ENCODE measurements at regions not wholly inside any gene's neighbourhood (a gene's known extent, or its start where the extent isn't known, plus 50 kb on each side); places are given as distances from the start of the nearest gene placed in this dataset.

DNA sequence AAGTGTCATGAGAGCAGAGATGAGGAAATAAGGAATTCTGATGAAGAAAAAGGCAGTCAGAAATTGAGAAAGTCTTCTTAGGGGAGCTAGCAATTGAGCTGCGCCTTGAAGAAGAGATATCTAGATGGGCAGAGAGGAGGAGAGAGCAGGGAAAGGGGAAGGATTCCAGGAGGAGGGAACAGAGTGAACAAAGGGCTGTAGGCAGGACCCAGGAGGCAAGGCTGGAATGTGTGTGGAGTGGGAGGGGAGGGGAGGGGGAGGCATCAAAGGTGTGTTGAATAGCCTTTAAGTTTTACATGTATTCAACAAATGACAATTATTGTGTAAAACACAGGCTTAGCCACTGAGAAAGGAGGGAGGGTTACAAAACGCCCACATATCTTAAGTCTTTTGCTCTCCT is 164.5 kb downstream of the TDRD15 start:
- no peak for DNase-seq

DNA sequence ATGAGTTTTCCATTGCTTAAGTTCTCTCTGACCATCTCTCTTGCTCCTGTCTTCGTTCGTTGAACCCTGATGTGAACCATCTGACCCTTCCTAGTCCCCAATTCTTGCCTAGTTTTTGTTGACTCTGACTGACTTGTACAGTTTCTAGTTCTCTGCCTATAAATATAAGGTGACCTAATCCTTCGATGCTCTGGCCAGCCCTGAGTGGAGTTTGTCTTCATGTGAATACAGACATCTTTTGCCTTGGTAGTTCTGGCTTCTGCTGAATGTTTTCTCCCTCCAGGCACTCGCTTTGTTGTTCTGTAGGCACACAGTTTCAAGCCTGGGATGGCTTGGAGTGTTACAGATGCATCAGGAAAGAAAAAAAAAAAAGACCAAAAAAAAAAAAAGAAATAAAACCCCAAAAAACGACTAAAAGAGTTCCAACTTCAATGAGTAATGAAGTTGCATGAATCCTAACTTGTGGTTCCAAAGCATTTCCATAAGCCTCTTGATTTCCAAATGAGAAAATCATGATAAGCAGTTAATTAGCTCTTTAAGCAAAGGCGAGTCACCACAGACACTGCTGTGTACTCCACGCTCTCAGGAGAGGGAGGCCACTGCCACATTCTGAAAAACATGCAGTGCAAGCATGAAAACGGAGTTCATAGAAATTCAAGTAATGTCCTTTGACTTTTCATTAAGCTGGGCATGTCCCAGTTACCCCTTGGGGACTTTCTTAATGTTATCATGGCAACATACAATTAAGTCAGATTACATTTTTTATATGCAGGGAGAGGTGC is 165.2 kb downstream of the TDRD15 start:
- no peak for DNase-seq

DNA sequence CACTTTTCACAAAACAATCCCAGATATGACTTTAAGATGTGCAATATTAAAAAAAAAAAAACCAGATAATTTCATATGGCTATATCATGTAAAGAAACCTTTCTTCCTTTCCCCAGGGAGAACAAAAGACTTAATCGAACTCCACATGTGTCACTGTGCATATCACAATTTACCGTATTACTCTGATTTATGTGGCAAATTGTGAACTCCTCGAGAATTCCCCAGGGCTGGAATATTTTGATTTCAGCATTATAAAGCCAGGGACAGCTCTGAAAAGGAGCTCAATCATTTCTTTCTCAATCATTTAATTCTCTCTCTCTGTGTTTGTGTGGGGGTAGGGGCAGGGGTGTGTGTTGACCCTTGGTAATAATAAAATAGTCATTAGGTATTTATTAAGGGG is 165.8 kb downstream of the TDRD15 start:
- no peak for DNase-seq

DNA sequence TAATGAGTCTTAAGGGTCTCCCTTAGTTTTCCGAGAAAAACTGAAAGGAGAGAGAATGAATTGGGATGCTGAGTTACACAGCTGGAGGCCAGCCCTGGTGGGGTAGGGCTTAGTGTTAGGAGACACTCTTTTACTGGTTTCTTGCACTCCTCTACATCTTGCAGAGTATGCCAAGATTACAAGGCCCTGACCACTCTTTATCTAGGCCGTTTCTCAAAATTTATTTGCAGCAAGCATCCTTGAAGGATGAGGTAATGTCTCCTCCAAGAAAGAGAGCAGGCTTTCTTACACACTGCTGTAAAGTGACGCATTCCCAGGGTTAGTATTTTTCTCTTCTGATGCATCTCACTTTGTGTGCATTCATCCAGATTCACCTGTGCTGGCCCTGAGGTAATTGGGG is 166.2 kb downstream of the TDRD15 start:
- no peak for DNase-seq

DNA sequence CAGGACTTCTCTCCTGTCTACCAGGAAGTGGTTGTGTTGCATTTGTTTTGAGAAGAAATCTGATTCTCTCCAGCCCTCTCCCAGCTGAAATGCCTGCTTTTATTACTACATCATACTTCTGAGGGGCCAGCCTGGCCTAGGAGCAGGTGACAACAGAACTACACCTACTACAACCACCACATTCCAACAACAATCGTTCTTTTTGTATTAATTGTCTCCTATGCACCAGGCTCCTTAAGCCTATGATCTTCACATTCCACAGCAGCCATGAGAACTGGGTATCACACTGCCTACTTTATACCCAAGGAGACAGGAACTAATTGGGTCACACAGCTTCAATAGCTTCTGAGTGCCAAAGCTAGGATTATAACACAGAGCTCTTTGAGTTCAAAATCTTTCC is 167.7 kb downstream of the TDRD15 start:
- DNase-seq: no peak

DNA sequence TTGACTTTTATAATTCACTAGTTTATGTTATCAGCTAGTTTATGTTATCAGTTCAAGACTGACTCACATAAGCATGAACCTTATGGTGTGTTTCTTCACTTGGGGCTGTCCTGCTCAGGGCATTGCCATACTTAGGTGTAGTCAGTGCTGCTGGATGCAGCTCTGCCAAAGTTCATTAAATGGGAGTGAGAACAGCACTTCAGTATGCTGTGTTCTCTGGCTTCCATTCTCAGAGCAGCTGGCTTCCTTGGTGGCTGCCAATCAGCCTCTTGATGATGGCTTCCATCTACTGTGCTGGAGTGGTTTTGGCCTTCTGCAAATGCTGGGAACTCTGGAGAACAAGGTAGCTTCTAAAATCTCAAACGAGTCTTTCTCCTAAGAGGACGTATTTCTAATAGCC is 170.7 kb downstream of the TDRD15 start:
- no peak for DNase-seq

DNA sequence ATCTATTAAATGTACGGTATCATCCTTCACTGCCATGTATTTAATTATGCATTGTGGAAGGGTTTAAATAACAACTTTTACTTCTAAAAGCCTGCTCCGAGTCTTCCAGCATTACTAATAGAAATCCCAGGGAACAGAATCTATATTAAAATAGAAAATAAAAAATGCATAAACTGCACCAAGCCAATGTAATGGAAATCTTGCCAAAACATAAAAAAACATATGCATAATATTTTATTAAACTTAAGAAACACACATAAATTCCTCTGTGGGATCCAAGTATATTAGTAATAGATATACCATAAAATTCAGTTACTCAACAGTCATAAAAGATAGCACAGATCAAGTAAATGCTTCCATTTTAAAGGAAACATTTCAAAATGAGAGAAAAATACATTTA is 175.6 kb downstream of the TDRD15 start:
- no peak for DNase-seq

DNA sequence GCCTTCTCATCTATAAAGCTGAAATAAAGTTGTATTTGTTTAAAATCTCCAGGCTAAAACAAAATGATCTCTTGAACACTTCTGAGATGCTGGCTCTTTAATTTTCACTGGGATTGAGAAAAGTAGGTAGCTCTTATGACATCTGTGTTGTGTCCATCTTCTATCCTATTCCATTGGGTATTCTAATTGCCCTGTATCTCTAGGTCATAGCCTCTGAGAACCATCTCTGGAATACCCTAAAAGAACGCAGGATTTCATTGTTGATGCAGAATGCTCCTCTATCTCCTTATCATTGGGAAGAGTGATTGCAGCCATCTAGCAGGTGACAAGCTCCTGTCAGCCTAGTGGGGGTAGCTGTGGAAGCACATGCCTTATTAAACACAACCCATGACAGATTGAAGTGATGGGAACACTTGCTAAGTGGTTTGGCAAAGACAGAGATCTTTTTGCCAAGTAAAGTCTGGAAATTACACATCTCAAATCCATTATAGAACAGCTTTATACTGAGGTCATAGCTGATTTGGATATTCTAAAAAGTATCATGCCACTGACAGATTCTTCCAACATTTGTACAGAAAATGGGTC is 178.2 kb downstream of the TDRD15 start:
- DNase-seq: no peak

DNA sequence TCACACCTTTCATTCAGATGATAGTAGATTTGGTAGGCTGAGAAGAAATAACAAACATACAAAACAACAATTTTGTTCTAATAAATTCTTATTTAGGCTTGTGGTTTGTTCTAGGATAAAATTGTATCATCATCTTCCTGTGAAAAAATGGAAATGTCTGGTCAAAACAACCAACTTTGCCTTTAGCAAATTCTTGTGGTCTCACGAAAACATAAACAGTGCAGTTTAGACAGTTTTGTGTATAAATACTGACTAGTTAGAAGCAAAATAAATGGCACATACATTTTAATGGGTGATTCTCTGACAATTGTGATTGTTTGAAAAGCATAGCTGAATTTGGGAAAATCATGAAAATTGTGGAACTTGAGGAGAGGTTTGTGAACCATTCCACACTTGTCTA is 180.1 kb downstream of the TDRD15 start:
- no peak for DNase-seq

DNA sequence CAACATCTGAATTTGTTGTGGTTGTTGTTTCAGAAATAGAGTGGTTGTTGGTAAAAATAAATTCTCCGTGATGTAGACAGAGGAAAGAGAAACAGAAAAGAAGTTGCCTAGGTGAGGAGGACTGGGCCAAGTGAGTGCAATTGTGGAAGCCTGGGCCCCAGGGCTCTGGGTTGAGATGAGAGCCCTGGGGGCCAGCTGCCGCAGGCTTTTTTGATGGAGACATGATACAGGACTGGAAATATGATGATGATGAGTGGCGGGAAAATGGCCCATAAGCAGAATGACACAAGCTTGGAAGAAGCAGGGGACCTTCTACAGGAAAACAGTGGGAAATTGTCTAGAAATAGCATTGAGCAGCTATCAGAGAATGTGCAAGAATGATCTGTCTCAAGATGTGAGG is 181.8 kb downstream of the TDRD15 start:
- no peak for DNase-seq

DNA sequence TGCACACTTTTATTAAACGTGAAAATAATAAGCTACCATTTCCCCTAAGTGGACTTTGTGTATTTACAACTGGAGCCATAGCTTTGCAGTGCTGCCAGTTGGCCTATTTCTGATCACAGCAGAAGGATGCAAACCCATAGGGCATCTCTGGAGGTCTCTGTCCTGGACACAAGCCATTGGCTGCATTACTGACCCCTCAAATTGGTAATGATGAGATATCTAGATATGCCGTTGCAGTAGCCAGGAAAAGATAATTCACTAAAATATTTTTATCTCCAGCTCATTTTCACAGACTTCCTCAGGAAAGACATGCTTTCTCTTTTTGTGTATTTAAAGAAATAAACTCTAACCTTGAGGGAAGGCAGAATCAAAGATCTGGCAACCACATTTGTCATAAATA is 182.5 kb downstream of the TDRD15 start:
- DNase-seq: no peak

DNA sequence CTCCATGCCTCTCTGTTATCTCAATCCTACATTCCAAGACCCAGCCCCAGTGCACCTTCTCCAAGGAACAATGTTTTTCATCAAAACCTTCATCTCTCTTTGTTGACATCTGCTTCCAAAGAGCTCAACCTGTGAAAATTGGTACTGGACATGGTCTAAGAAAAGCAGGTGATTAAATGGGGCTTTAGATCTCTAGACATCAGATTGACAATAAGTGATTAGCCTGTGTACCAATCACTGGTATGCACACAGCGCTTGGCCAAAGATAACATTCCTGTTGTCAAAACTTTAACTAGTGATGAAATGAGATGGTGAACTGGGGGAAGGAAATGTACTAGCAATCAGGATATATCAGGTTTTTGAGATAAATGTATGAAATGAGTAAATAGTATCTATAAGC is 183.3 kb downstream of the TDRD15 start:
- no peak for DNase-seq

DNA sequence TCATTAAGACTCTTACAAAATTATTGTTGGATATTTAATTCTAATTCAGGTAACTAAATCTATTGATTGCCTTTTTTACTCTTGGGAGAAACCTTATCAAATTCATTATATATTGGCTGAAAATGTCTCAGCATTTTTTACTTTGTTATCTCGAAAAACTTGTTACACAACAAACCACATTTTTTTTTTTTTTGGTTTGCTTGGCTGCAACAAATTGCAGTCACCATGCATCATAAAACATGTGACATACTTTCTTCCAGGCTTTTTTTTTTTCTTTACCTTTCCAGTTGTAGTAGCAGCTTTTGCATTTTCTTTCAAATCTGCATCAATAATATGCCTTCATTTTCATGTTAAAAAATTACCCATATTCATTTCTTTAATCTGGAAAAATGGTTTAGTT is 186.7 kb downstream of the TDRD15 start:
- DNase-seq: no peak

DNA sequence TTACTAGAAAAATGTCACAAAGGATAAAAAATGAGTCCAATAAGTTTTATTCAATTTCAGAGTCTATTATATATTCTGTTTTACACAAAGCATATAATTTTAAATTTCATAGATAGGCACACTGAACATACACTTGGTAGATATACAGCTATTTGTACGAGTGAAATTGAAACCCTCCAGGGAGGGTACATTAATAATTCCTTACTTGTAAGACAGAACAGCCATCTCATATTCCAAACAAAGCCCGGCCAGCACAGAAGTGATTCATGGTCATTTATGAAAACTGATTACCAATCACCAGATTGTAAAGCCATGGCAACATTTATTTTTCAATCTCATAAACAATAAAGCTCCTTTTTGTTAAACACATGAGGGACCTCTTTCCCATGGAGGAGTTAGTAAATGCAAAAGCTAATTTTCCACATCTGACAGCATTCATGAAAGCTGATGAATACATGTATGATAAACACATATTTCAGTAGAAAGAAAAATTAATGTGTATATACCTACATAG is 190.6 kb downstream of the TDRD15 start:
- no peak for DNase-seq

DNA sequence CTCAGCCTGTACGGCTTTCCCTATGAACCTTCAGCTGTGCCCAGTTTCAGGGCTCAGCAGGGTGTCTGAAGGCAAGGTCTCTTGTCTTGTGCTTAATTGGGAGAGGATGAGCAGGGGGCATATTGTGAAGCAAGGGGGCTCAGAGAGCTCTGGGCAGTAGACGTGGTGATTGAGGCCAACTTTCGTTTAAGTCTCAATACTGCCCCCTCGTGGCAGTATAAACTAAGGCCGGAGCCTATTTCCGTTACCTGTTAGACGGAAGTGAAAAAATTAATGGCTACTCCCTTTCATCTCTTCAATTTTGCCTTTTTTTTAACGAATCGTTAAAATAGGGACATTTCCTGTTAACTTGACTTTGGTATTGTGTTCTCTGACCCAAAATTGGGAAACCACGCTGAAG is 193.4 kb downstream of the TDRD15 start:
- no peak for DNase-seq

DNA sequence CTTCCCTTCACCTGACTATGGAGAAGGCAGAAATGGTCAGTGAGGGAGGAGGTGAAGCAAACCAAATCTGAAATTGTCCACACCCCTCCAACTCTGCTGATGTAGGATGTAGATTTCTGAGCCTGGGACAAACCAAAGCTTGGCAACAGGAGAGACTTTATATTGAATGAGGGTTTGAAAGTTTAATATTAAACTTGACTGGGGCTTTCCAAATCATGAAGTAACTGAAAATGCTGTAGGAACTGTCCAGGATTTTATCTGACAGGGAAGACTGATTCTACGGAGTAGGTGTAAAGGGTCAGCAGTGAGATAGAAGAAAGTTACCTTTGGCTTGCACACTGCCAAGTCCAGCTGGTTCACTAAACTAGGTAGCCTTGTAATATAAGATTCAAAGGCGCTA is 194.5 kb downstream of the TDRD15 start:
- no peak for DNase-seq

DNA sequence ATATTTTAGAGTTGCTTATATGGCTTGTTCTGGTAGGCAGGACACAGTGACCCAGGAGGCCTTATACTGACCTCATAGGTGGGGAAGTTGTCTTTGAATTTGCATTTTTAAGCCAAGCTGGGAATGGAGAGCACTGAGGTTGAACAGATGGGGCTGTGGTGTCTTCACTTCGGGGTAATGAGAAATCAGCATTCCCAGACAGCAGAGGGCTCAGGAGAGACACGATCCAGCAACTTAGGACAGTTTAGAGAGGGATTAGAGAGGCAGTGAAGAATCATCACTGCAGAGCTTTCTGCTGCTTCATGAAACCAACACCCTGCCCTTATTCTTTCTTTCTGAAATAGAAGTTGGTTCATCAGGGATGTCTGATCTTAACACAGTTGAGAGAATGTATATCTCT is 202.4 kb downstream of the TDRD15 start:
- no peak for DNase-seq

DNA sequence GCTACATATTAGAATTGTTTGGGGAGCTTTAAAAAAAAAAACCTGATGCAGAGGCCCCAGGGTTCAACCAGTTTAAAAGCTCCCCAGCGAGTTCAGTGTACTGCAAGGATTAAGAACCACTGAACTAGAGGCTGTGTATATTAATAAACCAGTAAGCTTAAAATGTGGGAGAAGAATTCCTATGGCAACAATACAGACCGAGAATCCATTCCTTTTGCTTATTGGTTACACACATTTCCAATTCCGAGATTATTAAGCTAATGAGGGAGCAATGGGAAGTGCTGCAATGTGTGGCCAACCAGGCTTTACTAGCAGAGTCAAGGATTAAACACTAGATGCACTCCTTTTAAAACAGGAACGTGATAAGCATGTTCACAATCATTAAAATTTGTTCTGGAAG is 204.4 kb downstream of the TDRD15 start:
- DNase-seq: no peak

DNA sequence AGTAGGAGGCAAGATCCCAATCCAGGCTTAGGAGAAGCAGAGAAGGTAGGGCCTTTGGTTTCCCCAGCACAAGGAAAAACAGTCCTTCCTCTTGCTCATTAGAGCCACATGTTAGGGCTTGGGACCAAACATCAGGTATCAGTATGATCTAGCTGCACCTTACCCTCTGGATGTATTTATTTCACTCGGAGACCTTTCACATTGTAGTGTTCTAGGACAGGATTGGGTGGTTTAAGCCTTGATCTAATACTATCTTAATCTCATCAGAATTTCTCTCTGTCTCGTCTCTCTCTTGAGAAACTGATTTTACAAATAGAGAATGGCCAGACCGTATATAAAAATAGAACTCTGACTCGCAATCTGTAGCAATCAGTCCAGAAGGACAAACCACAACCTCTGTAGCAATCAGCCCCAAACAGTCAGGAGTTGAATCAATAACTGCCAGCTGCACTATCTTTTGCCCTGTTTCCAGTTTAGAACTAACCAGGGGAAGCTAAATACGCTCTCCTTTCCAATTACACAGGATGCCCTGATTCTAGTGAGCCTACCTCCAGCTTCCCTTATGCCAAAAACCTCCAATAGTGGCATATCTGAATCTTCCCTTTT is 207.1 kb downstream of the TDRD15 start:
- no peak for DNase-seq

DNA sequence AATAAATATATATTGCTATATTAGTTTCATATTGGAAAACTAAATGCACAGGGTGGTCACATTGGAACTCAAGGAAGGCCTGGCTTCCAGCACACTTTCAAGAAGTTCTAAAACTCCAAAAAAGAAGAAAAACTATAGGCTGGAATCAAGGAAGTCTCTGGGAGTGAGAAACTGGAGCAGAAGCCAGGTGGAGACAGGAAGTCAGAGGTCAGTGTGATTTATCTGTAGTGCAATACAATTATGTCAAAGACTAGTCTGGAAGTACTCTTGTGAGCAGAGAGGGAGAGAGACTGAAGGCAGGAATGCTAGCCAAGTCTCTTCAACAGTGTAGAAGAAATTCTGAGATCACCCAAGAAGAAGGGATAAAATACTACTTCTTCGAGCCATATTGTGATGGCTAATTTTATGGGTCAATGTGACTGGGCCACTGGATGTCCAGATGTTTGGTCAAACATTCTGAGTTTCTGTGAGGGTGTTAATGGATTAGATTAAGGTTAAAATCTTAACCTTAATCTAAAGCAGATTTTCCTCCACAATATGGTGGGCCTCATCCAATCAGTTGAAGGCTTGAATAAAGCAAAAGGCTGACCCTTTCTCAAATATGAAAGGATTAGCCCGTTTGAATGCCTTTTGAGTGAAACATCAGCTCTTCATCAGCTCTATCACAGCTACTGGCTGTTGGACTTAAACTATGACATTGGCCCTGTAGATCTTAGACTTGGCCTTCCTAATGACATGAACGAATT is 208.0 kb downstream of the TDRD15 start:
- no peak for DNase-seq

DNA sequence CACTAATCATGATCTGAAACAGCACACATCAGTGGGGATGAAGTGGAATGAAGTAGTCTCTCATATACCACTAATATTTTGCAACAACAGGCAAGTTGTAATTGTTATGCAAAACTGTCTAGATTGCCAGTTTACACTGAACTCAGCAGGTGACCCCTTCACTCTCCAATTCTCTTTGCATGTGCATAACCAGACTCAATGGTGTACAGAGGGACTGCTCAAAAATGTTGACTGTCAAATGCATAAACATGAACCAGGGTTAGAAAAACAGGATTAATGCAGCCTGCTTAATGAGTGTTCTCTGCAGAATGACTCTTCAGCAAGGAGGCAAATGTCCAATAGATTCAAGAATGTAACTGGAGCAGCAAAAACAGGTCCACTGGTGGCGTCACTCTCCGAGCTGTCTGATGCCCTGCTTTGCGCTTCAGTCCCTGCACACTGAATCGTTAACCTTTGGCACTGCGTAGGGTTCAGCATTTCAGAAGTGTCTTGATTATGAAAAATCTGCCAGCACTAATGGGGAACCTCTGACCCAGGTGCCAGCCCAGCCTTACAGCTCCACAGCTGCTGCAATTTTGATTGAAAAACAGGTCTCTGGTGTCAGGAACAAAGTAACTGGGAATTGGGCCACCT is 209.3 kb downstream of the TDRD15 start:
- DNase-seq: no peak

DNA sequence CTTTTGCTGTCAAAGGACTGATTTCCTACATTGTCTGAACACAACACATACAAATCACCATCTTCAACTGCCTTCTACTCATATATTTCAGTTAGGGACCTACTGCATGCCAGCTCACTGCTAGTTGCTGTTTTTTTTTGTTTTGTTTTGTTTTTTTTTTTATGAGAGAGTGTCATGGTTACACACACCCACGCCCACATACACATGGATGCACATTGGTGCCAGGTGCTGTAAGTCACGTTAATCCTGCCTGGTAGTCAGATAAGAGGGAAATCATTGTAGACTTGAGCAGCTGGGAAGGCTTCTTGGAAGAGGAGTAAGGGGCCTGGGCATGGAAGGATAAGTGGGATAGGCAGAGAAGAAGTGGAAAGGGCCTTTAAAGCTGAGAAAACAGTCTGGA is 209.9 kb downstream of the TDRD15 start:
- DNase-seq: no peak

DNA sequence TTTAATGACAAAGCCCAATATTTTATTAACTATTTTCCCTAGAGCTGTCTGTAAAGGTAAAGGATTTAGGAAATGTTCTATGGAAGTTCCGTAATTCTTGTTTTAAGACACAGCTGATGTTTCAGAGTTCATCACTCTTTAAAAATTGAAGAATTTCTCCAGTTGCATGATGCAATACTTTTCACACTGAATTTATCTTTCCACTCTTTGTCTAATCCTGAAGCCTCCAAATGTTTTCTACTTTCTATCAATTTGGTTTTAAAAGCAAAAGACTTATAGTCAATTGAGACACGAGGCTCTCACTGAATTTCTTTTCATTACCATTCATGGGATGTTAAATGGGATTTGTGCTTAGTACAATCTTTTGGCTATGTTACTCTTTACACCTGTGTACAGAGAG is 223.2 kb downstream of the TDRD15 start:
- no peak for DNase-seq

All from NCI-H2107 (cell line).